GM19043 (cell line): ENCODE measurements at regions not wholly inside any gene's neighbourhood (a gene's known extent, or its start where the extent isn't known, plus 50 kb on each side); places are given as distances from the start of the nearest gene placed in this dataset.

Experiments used
- ATAC-seq: cut with Tn5 transposase; IDR thresholded peaks from one replicate; pipeline ENCODE4 v1.9.1; 2021; ENCODE audit warnings: low read depth; ENCODE audit not compliant: unreplicated experiment

DNA sequence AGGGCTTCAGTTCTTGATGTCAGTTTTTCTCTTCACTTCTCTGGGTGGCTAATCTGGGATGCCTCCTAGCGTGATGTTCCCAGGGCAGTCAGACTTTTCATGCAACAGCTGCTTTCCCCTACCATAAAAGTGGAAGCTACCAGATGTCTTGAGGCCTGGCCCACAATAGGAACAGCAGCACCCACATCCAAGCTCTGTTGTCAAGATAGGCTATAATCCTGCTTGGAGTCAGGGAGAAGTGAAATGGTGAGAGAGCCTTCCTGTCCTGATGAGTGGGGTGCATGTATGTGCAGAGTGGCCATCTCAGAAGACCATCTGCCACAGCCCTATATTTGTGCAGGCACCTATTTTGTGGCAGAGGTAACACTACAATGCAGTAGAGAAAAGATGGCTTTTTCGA is 108.0 kb downstream of the HTR5A start:
- ATAC-seq: no peak

DNA sequence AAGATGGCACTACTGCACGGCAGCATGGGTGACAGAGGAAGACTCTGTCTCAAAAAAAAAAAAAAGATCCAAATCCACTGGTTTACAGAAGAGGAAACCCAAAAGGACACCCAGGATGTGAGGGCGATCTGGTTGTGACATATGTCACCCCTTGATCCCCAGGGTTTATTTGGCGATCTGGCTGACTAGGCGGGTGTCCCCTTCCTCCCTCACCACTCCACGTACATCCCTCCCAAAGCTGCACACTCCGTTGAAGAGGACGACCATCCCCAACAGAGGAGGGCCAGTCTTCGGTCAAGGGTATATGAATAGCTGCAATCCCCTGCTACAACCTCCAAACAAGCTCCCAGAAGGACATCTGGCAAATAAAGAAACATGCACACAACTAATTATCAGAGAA is 111.6 kb downstream of the HTR5A start:
- ATAC-seq: no peak

DNA sequence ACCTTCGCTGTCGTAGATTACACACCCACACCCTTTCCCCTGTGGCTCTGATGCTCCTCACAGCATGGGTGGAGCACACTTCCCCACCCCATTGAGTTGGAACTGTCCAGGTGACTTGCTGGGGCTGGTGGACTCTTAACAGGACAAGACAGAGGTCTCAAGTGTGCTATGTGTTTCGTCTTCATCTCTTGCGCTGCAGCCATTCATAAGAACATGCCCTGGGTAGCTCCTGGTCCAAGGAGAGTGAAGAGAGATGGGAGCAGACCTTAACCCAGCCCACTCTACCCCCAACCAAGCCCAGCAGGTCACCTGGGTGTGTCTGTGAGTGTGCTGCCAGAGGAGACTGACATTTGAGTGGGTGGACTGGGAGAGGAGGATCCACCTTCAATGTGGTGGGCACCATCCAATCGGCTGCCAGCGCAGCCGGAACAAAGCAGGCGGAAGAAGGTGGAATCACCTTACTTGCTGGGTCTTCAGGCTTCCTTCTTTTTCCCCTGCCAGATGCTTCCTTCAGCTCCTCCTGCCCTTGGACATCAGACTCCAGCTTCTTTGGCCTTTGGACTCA is 112.4 kb downstream of the HTR5A start:
- no peak for ATAC-seq

DNA sequence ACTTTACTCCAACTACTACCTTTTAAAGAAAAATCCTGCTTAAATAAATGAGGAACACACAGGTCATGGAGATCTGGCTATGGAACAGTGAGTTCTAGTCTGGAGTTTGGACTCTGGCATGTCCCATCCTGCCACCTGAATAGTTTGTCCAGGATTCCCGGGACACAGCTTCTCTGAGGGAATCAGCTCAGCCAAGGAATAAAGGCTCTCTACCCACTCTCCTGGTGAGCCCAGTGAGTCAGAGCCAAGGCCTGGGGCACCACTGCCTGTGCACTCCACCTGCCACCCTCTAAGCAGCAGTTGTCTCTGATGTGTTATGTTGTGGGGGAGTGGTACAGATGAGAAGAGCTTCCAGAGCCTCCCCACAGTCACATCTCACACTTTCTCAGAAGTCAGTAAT is 113.5 kb downstream of the HTR5A start:
- ATAC-seq: no peak

DNA sequence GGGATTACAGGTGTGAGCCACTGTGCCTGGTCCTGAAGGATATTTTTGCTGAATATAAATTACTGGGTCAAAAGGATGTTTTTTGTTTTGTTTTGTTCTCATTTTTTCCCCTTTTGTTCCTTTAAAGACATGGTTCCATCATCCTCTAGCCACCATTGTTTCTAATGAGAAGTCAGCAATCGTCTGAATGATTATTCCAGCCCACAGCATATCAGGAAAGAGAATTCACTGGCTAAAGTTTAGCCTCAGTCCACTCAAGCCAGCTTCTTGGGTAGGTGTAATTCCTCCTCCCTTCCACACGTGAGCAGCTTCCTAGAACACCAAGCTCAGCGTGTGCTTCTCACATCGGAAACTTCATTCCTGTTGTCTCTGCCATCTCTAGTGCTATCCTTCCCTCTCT is 112.8 kb upstream of the INSIG1 start:
- ATAC-seq: no peak

DNA sequence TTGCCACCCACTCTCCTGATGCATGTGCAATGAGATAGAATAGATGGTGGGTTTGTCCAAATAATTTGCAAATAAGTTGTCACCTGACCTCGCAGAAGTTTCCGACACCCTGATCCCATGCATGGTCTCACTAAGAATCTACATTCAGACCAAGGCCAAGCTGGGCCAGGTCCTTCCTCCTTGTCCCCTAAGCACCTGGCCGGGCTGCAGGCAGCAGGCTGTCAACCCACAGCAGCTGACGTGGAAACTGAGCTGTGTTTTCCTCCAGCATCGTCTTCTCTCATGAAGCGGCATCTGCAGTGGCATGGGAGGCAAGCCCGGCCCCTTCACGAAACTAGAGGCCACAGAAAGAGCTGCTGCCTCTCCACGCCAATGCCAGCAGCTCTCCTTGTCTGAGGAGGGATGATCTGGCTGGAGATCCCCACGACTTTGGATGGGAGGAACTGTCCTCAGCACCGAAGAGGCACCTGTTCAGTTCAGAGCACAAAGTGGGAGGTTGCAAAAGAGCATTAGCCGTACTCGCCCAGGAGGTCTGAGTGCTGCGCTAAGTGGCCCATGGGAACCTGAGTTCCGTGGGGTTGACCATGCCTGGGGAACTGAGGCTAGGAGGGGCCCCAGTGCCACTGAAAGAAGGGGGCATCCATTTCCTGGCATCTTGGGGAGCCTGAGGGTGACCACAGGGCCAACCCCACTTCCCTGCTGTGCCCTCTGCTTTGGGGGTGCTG is 110.5 kb upstream of the INSIG1 start:
- no peak for ATAC-seq

GRCh38 chr7:155188357-155188756 is 109.3 kb upstream of the INSIG1 start:
- ATAC-seq: no peak

DNA sequence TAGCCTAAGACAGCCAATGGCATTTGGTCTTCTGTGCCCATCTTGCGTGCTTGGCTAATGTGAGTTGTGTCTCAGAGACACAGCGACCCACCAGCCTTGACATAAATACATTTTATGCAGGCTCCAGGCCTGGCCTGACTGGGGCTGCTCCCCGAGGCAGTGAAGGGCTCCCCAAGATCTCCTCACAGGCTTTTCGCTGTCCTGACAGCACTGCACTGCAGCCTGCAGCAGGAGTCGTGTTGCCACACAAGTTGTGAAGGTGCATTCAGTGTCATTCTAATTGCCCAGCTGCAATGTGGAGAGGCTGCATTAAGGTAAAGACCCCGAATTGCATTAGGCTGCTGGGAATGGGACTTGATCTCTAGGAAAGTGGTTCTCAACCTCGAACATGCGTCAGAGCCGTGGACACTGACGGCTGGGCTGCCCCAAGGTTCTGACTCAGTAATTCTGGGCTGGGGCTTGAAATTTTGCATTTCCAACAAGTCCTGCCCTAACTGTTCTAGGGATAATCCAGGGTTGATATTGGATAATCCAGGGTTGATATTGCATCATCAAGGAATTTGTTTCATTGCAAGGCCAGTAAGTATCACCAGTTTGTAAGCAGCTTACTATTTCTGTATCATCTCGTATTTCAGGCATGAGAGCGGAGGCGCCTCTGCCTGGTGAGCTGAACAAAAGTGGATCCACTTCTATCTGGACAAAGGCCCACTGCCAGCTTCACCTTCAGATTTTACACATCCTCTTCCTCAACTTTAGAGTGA is 108.7 kb upstream of the INSIG1 start:
- no peak for ATAC-seq

GRCh38 chr7:155189590-155189989 is 108.1 kb upstream of the INSIG1 start:
- ATAC-seq: no peak

- peak; percentile 67 for ATAC-seq
These were observed 107.0 kb upstream of the INSIG1 start for GRCh38 chr7:155190688-155191087.

- no peak for ATAC-seq
These were observed 106.5 kb upstream of the INSIG1 start for GRCh38 chr7:155191137-155191536.

DNA sequence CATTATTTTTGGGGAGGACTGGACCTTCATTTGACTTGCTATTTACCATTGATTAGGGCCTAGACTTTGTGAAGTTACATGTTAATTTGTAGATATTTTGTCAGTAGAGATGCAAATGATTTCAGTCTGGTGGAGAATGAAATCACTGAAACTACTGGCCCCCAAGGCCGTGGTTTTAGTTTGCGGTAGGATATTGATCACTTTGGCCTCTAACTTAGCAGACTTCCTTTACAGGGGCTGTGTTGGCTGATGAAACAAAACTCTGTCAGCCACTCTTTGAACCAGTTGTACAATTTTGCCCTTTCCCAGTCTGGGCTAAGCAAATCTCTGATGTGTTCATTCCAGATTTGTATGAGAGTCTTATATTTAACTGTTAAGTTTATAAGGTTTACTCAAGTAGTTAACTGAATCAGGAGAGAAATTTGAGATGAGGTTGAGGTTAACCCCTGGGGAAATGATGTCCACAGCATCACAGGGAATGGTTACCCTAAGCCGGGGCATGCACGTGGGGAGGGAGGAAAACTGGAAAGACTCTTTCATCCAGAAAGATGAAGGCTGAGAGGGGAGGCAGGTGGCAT is 105.7 kb upstream of the INSIG1 start:
- ATAC-seq: no peak

- no peak for ATAC-seq
These were observed 104.6 kb upstream of the INSIG1 start for GRCh38 chr7:155192961-155193640.

DNA sequence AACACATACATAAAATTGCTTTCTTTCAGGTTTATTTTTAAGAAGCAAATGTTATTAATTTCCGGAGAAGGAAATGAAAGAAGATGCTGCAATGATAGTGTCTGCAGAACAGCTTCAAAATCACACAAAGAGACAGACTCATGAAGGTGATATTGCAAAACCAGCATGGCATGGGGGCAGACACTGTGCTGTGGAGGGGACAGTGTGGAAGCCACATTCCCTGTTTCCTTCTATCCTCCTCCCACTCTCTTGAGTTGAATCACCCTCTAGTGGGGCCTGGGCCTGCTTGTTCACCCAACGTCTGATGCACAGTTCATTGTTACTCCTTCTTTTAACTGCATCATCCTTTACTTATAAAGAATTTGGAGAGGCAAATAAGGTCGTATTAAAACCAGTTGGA is 104.0 kb upstream of the INSIG1 start:
- no peak for ATAC-seq

GRCh38 chr7:155194382-155195140 is 103.1 kb upstream of the INSIG1 start:
- no peak for ATAC-seq

DNA sequence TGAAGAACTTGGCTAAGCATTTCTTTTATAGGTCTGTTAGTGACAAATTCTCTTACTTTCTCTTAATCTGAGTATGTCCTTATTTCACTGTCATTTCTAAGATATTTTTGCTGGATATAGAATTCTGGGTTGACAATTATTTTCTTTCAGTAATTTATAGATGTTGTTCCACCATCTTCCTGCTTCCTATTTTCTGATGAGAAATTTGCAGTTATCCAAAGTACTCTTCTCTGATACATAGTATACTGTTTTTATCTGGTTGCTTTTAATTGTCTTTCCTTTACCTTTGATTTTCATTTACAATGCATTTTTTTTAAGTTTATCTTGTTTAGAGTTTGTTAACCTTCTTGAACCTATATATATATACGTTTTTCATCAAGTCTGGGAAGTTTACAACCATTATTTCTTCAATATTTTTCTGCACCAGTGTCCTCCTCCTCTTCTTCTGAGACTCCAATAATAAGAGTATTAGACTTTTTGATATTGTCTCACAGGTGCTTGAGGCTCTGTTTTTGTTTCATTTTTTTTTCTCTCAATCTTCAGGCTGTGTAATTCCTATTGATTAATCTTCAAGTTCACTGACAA is 101.6 kb upstream of the INSIG1 start:
- ATAC-seq: no peak

- no peak for ATAC-seq
These were observed 99.3 kb upstream of the INSIG1 start for GRCh38 chr7:155198196-155198892.

DNA sequence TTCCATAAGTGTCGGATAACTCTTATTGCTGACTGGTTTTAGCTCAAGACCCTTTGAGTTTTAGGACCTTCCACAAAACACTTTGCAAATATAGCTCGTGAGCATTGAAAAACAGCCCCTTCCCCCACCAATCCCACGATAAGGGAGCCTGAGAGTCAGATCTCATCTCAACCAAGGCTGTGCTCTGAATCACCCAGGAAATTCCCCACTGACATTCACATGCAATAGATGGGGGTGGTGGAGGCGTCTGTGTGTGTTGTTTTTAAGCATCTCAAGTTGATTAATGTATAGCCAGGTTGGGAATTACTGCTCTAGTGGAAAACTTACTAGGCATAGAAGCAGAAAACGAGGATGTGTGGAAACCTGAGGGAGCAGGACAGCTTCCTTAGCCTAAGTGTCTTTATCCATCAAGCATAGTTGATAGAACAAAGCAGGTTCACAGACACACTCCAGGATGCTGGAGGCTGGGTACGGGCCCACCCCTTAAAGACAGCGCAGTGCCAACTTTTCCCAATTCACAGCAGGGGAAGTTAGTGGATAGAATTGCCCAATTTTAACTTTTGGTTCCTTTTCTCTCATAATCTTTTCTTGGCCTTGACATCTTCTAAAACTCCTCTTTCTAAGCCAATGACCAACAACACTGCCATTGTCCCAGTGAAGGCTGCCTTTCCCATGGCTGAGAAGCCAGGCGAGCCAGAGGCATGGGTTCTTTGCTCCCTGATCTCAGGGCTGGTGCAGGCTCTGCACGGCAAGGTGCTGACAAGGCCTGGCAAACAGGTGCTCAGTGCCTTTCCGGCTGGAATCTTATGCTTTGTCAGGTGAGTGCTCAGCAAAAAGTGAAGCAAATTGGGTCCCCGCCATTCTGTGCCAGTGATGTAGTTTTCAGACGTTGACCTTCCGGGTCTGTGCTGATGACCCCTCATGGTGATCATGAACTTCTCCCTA is 98.5 kb upstream of the INSIG1 start:
- ATAC-seq: no peak
